Mesendoderm (in vitro differentiated cells): ENCODE measurements at regions not wholly inside any gene's neighbourhood (a gene's known extent, or its start where the extent isn't known, plus 50 kb on each side); places are given as distances from the start of the nearest gene placed in this dataset.

Source experiments
- DNase-seq: peaks from one replicate; pipeline ENCODE4 v3.0.0; 2013
- H2AK5ac ChIP-seq: 2 replicates; pipeline ENCODE4 v1.6.1; 2013; ENCODE audit warnings: low read length, inconsistent platforms
- H2BK120ac ChIP-seq: 2 replicates; pipeline ENCODE4 v1.6.1; 2013; ENCODE audit warnings: low read depth, mild to moderate bottlenecking, low read length, moderate library complexity, mixed read lengths
- H2BK15ac ChIP-seq: replicated peaks from 2 replicates; pipeline ENCODE4 v1.6.1; 2013; ENCODE audit warnings: low read depth, mild to moderate bottlenecking, moderate library complexity
- H2BK5ac ChIP-seq: 2 replicates; pipeline ENCODE4 v1.6.1; 2013; ENCODE audit warnings: low read length, inconsistent platforms
- H3K18ac ChIP-seq: 2 replicates; pipeline ENCODE4 v1.6.1; 2013; ENCODE audit warnings: mild to moderate bottlenecking, low read length, mixed read lengths
- H3K23ac ChIP-seq: one replicate; pipeline ENCODE4 v1.6.1; 2013; ENCODE audit warnings: low read length
- H3K27ac ChIP-seq: 2 replicates; pipeline ENCODE4 v1.5.1; 2013; ENCODE audit warnings: low read depth, mild to moderate bottlenecking, inconsistent platforms, low read length, moderate library complexity
- H3K27me3 ChIP-seq: 2 replicates; pipeline ENCODE4 v1.6.1; 2013; ENCODE audit warnings: low read length, control low read depth, mild to moderate bottlenecking, inconsistent platforms; ENCODE audit not compliant: insufficient read depth, poor library complexity
- H3K36me3 ChIP-seq: 2 replicates; pipeline ENCODE4 v1.6.1; 2013; ENCODE audit warnings: low read length, inconsistent platforms; ENCODE audit not compliant: control insufficient read depth, insufficient read depth
- H3K4ac ChIP-seq: one replicate; pipeline ENCODE4 v1.6.1; 2013; ENCODE audit warnings: low read depth, mild to moderate bottlenecking, low read length, moderate library complexity
- H3K4me1 ChIP-seq: 2 replicates; pipeline ENCODE4 v1.6.1; 2013; ENCODE audit warnings: low read depth, low read length, inconsistent platforms; ENCODE audit not compliant: control insufficient read depth
- H3K4me2 ChIP-seq: 2 replicates; pipeline ENCODE4 v1.6.1; 2013; ENCODE audit warnings: low read length
- H3K4me3 ChIP-seq: 2 replicates; pipeline ENCODE4 v1.5.1; 2013; ENCODE audit warnings: mild to moderate bottlenecking, low read length
- H3K56ac ChIP-seq: one replicate; pipeline ENCODE4 v1.6.1; 2013; ENCODE audit warnings: low read length
- H3K79me1 ChIP-seq: 2 replicates; pipeline ENCODE4 v1.6.1; 2013; ENCODE audit warnings: low read length, inconsistent platforms
- H3K79me2 ChIP-seq: 2 replicates; pipeline ENCODE4 v1.6.1; 2013; ENCODE audit warnings: mild to moderate bottlenecking, low read length; ENCODE audit not compliant: control insufficient read depth, insufficient read depth
- H3K9ac ChIP-seq: 2 replicates; pipeline ENCODE4 v1.6.1; 2013; ENCODE audit warnings: low read length, inconsistent platforms
- H4K5ac ChIP-seq: one replicate; pipeline ENCODE4 v1.6.1; 2013; ENCODE audit warnings: low read length
- H4K8ac ChIP-seq: one replicate; pipeline ENCODE4 v1.6.1; 2013; ENCODE audit warnings: low read depth, mild to moderate bottlenecking, control low read depth, low read length, moderate library complexity
- WGBS: extraction: QIAGEN DNeasy Blood & Tissue Kit; methylation state at CpG from one replicate; pipeline ENCODE4 v1.1.7; 2013; ENCODE audit warnings: low lambda C conversion rate, missing lambda C conversion rate; ENCODE audit not compliant: insufficient coverage; ENCODE audit errors: extremely low coverage; 5-methylcytosine and 5-hydroxymethylcytosine counted together

DNA sequence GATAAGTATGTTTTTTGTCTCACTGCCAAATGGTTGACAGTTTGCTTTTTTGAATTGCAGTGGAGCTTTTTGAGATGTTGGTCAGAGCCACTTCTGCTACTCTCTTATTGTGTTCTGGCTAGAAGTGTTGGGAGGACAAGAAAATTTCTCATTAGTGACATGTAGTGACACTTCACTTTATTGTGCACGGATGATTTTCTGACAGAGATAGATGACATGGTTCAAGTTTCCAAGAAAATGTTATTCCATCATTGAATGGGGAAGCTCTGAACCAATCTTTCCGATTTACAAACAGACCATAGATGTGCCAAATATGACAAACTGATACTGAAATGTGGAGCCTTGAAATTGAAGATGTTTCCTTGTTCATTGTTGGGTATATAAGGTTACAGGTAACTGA lies 558.9 kb upstream of the WWC1 start:
- H2BK120ac ChIP-seq = no peak overlapping the region
- WGBS = no CpG with 5 or more reads among the region's 2 CpGs
- no peak overlapping the region for H3K4me2 ChIP-seq
- H2BK5ac ChIP-seq = no peak overlapping the region
- H3K4ac ChIP-seq = no peak overlapping the region
- no peak overlapping the region for H3K4me3 ChIP-seq
- no peaks in the 10 kb centered on the region for H3K36me3 ChIP-seq
- H3K56ac ChIP-seq = no peak overlapping the region
- H4K5ac ChIP-seq = no peak overlapping the region
- H3K79me2 ChIP-seq = no peaks in the 10 kb centered on the region
- no peak overlapping the region for H3K27ac ChIP-seq
- H2BK15ac ChIP-seq = no peak overlapping the region
- H3K79me1 ChIP-seq = no peaks in the 10 kb centered on the region
- H4K8ac ChIP-seq = no peak overlapping the region
- H3K18ac ChIP-seq = no peak overlapping the region
- DNase-seq = no peak
- H3K9ac ChIP-seq = no peak overlapping the region
- no peaks in the 10 kb centered on the region for H3K27me3 ChIP-seq
- no peak overlapping the region for H2AK5ac ChIP-seq
- H3K4me1 ChIP-seq = no peaks in the 10 kb centered on the region
- H3K23ac ChIP-seq = no peak overlapping the region

DNA sequence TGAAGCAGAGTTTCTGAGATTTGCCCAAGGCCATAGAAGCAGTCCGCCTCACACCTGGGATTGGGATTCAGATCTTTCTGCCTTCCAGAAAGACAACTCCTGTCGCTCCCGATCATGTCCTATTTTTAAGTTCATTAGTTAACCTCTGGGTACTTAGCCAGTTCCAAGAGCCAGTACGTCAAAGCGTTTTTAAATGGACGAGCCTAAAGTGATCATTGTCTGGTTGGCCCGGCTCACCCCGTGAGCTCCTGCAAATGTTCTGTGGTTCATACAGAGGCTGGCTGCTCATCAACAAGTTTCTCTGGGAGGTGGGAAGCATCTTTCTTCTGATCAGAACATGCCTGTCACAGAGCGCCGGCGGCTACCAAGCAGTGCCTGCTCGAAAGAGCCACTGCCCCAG lies 554.5 kb upstream of the WWC1 start:
- Histone ChIP-seq H3K56ac (no peak overlapping the region), H3K27me3 (no peaks in the 10 kb centered on the region), H3K4me1 (peaks cover 2% of the 10 kb centered on the region), H3K36me3 (no peaks in the 10 kb centered on the region), H3K79me2 (no peaks in the 10 kb centered on the region), H2BK120ac (no peak overlapping the region), H3K18ac (no peak overlapping the region), H3K23ac (no peak overlapping the region), H3K4ac (no peak overlapping the region), H4K5ac (no peak overlapping the region), H3K4me3 (no peak overlapping the region), H4K8ac (no peak overlapping the region), H2BK5ac (no peak overlapping the region), H2BK15ac (no peak overlapping the region), H3K27ac (no peak overlapping the region), H2AK5ac (no peak overlapping the region), H3K79me1 (no peaks in the 10 kb centered on the region), H3K9ac (no peak overlapping the region), H3K4me2 (no peak overlapping the region)
- no peak for DNase-seq
- WGBS = no CpG with 5 or more reads among the region's 12 CpGs

DNA sequence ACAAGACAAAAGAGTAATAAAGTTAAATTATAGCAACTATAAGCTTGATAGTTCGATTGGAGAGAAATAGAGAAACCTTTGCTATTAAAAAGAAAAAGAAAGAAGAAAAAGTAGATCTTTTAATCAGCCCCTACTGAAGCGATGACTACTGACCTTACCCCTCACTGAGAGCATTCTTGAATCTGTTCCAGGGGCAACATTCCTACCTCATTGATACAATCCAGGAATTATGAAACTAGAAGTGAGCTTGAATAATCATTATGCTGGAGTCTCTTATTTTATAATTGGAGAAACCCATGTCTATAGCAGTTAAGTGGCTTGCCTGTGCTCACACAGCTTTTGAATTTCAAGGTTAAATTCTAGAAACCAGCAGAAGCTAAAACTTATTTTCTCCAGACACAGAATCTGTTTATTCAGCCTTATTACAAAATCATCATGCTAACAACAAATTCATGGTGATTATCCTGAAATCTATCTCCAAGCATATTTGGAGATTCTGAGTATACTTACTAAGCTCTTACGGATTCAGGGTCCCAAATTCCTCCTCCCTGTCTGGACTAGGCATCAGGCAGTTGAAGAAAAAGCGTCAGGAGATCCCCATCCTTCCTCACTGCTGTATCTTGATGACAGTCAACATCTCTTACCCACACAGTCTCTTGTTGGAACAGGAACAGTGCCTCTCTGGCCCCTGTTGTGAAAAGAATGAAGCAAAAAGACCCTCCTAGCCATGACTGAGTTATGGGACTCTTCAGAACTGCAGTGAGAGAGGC lies 547.6 kb upstream of the WWC1 start:
- Histone ChIP-seq H3K36me3 (no peaks in the 10 kb centered on the region), H3K79me2 (no peaks in the 10 kb centered on the region), H2AK5ac (no peak overlapping the region), H2BK120ac (no peak overlapping the region), H3K79me1 (no peaks in the 10 kb centered on the region), H4K5ac (no peak overlapping the region), H3K4ac (no peak overlapping the region), H4K8ac (no peak overlapping the region), H3K9ac (no peak overlapping the region), H3K4me3 (no peak overlapping the region), H3K56ac (no peak overlapping the region), H3K27ac (no peak overlapping the region), H3K23ac (no peak overlapping the region), H2BK15ac (no peak overlapping the region), H3K4me2 (no peak overlapping the region), H3K18ac (no peak overlapping the region), H3K27me3 (no peaks in the 10 kb centered on the region), H3K4me1 (peaks cover 2% of the 10 kb centered on the region), H2BK5ac (no peak overlapping the region)
- no peak for DNase-seq
- WGBS = no CpG with 5 or more reads among the region's 4 CpGs

DNA sequence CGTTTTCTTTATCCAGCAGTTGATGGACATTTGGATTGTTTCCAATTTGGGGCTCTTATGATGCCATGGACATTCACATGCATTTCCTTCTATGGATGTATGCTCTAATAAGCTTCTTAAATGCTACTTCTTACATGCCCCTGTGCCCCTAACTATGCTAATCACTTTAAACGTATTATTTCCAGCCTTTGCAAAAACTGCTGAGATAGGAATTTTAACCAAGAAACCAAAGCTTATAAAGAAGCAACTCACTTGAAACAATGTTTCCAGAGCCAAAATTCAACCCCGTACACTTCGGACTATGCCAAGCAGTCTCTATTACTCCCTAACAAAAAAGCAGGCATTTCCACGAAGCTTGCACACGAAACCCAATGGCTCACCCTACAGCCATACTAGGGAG lies 545.6 kb upstream of the WWC1 start:
- Histone ChIP-seq H3K4me2 (no peak overlapping the region), H3K27me3 (no peaks in the 10 kb centered on the region), H4K5ac (no peak overlapping the region), H3K36me3 (no peaks in the 10 kb centered on the region), H3K4me3 (no peak overlapping the region), H2BK120ac (no peak overlapping the region), H3K9ac (no peak overlapping the region), H2BK15ac (no peak overlapping the region), H4K8ac (no peak overlapping the region), H2BK5ac (no peak overlapping the region), H3K18ac (no peak overlapping the region), H3K4me1 (no peaks in the 10 kb centered on the region), H2AK5ac (no peak overlapping the region), H3K27ac (no peak overlapping the region), H3K56ac (no peak overlapping the region), H3K79me2 (no peaks in the 10 kb centered on the region), H3K79me1 (no peaks in the 10 kb centered on the region), H3K4ac (no peak overlapping the region), H3K23ac (no peak overlapping the region)
- no CpG with 5 or more reads among the region's 6 CpGs for WGBS
- DNase-seq = no peak

DNA sequence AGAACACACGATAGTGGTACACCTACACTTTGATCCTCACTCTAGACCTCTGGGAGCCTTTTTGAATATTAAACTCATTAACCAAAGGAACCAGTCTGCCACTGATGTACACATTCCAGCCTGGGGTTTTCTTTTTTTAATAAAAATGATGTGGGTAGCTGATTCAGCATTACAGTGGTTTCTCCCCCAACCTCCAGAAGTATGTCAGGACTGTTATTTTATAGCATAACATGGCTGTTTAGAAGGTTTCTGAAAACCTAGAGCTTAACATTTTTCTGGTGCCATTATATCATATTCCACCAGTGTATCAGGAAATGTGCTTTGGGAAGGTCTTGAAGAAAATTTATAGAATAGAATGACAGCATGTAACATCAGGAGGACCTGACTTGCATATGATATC lies 540.9 kb upstream of the WWC1 start:
- no peak for DNase-seq
- no peak overlapping the region for H3K4ac ChIP-seq
- H3K23ac ChIP-seq = no peak overlapping the region
- no peak overlapping the region for H3K27ac ChIP-seq
- no peaks in the 10 kb centered on the region for H3K27me3 ChIP-seq
- no peak overlapping the region for H2BK15ac ChIP-seq
- H3K36me3 ChIP-seq = no peaks in the 10 kb centered on the region
- H4K5ac ChIP-seq = no peak overlapping the region
- H2AK5ac ChIP-seq = no peak overlapping the region
- H3K4me3 ChIP-seq = no peak overlapping the region
- H2BK5ac ChIP-seq = no peak overlapping the region
- no peak overlapping the region for H3K4me2 ChIP-seq
- H3K79me2 ChIP-seq = no peaks in the 10 kb centered on the region
- H3K4me1 ChIP-seq = no peaks in the 10 kb centered on the region
- no peak overlapping the region for H4K8ac ChIP-seq
- no CpG with 5 or more reads among the region's 1 CpG for WGBS
- no peak overlapping the region for H3K18ac ChIP-seq
- no peaks in the 10 kb centered on the region for H3K79me1 ChIP-seq
- no peak overlapping the region for H3K9ac ChIP-seq
- no peak overlapping the region for H2BK120ac ChIP-seq
- H3K56ac ChIP-seq = no peak overlapping the region

DNA sequence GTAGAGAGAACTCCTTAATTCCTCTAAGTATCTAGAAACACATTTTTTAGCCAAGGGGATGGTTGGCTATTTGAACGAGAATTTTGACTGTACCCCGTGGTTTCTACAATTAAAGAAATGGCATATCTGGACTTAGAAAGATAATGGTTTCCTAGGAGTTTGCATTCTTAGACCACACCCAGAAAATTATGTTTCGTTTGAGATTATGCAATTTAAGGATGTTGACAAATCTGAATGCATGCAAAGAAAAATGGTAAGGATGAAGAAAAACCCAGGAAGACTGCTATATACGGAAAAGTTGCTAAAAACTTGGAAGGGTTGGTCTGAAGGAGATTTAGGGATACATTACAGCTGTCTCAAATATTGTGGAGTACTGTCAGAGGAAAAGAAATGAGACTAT lies 538.5 kb upstream of the WWC1 start:
- Histone ChIP-seq H3K79me2 (no peaks in the 10 kb centered on the region), H3K9ac (no peak overlapping the region), H3K4me2 (no peak overlapping the region), H3K23ac (no peak overlapping the region), H2BK120ac (no peak overlapping the region), H3K4me3 (no peak overlapping the region), H2AK5ac (no peak overlapping the region), H3K27ac (no peak overlapping the region), H3K27me3 (no peaks in the 10 kb centered on the region), H2BK5ac (no peak overlapping the region), H3K36me3 (no peaks in the 10 kb centered on the region), H3K56ac (no peak overlapping the region), H3K18ac (no peak overlapping the region), H3K4me1 (no peaks in the 10 kb centered on the region), H3K79me1 (no peaks in the 10 kb centered on the region), H3K4ac (no peak overlapping the region), H2BK15ac (no peak overlapping the region), H4K5ac (no peak overlapping the region), H4K8ac (no peak overlapping the region)
- DNase-seq = no peak
- no CpG with 5 or more reads among the region's 4 CpGs for WGBS
